Vagina (tissue), 2 donors: ENCODE measurements at regions not wholly inside any gene's neighbourhood (a gene's known extent, or its start where the extent isn't known, plus 50 kb on each side); places are given as distances from the start of the nearest gene placed in this dataset.
A peak's percentile ranks its signal among the peaks of the same experiment; 100 is the strongest.

Experiments used
- DNase-seq, 2 donors: peaks; one replicate each; pipeline ENCODE4 v3.0.0-alpha.2; 2017; ENCODE audit errors: extremely low spot score in 2 of 2
- H3K27ac ChIP-seq: fragments of 200-600 bp; sonication (generic); one replicate; pipeline ENCODE4 v1.5.1; 2019
- H3K27me3 ChIP-seq: fragments of 200-600 bp; sonication (generic); one replicate; pipeline ENCODE4 v1.5.1; 2019
- H3K36me3 ChIP-seq, 2 donors: fragments of 200-600 bp; sonication (generic); one replicate each; pipeline ENCODE4 v1.5.1; 2017 to 2019
- H3K4me1 ChIP-seq: fragments of 200-600 bp; sonication (generic); one replicate; pipeline ENCODE4 v1.5.1; 2019
- H3K4me3 ChIP-seq, 2 donors: fragments of 200-600 bp; sonication (generic); 1 replicate in 1 of 2; 2 replicates in 1 of 2; pipeline ENCODE4 v1.5.1; 2016 to 2019
- H3K9me3 ChIP-seq: fragments of 200-600 bp; sonication (generic); one replicate; pipeline ENCODE4 v1.5.1; 2019
- POLR2A ChIP-seq, 2 donors: fragments of 450-650 bp; IDR thresholded peaks; one replicate each; pipeline ENCODE4 v1.6.1; 2017; ENCODE audit warnings: antibody characterized with exemption in 2 of 2, mild to moderate bottlenecking in 2 of 2, moderate library complexity in 2 of 2
- POLR2AphosphoS5 ChIP-seq, 2 donors: sonication (generic); formaldehyde crosslinking; IDR thresholded peaks; one replicate each; pipeline ENCODE4 v1.9.0; 2017; ENCODE audit warnings: antibody characterized with exemption in 2 of 2, mild to moderate bottlenecking in 2 of 2, low read depth in 1 of 2; ENCODE audit not compliant: insufficient read depth in 1 of 2
- intact Hi-C: fragments of 100-400 bp; cut with DNase I; formaldehyde crosslinking; loops from one replicate; pipeline ENCODE4 v1.15.1; 2023
- TF ChIP-seq, protein P1 (sequence below), 3 experiments: fragments of 450-650 bp in 2 of 3; fragments of 200-600 bp in 1 of 3; sonication (generic) in 1 of 3; IDR thresholded peaks; one replicate each; pipeline ENCODE4 v1.5.1; 2017 to 2019; ENCODE audit warnings: antibody characterized with exemption in 3 of 3, mild to moderate bottlenecking in 2 of 3, moderate library complexity in 2 of 3

DNA sequence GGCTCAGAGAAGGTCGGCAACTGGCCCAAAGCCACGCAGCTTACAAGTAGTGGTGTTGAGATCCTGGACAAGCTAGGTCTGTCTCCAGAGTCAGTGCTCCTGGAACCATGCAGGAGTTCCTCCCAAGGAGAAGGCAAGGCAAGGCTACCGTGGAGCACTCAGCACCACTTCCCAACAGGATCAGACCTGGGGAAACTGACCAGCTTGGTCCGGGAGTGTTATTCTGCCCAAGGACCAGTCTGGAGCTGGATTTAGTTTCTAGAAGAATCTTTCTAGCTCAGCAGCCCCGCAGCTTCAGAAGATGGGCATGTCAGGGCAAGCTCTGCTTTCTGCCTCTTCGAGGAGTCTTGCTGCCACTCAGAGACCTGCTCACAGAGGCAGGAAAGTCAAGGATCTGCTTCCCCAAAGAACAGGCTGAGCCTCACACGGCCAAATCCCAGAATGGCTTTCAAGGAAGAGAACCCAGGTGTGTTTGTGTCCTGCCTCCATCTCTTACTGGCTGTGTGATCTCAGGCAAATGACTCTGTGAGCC is 302.8 kb downstream of the MATN1 start:
- DNase-seq = peak; percentile 67 to 87
- Histone ChIP-seq H3K27me3 (no peaks in the 10 kb centered on the region), H3K27ac (no peak overlapping the region), H3K4me3 (no peak overlapping the region), H3K4me1 (no peaks in the 10 kb centered on the region), H3K9me3 (no peaks in the 10 kb centered on the region), H3K36me3 (no peaks in the 10 kb centered on the region)
- TF ChIP-seq POLR2AphosphoS5 (IDR thresholded peaks at IDR 0.05; ENCODE audit: insufficient read depth in 1 of 2, low read depth in 1 of 2) = no peak
- TF ChIP-seq, protein P1, sequence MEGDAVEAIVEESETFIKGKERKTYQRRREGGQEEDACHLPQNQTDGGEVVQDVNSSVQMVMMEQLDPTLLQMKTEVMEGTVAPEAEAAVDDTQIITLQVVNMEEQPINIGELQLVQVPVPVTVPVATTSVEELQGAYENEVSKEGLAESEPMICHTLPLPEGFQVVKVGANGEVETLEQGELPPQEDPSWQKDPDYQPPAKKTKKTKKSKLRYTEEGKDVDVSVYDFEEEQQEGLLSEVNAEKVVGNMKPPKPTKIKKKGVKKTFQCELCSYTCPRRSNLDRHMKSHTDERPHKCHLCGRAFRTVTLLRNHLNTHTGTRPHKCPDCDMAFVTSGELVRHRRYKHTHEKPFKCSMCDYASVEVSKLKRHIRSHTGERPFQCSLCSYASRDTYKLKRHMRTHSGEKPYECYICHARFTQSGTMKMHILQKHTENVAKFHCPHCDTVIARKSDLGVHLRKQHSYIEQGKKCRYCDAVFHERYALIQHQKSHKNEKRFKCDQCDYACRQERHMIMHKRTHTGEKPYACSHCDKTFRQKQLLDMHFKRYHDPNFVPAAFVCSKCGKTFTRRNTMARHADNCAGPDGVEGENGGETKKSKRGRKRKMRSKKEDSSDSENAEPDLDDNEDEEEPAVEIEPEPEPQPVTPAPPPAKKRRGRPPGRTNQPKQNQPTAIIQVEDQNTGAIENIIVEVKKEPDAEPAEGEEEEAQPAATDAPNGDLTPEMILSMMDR (IDR thresholded peaks at IDR 0.05) = no peak
- TF ChIP-seq POLR2A (IDR thresholded peaks at IDR 0.05) = no peak
- intact Hi-C loops = no loop called here

DNA sequence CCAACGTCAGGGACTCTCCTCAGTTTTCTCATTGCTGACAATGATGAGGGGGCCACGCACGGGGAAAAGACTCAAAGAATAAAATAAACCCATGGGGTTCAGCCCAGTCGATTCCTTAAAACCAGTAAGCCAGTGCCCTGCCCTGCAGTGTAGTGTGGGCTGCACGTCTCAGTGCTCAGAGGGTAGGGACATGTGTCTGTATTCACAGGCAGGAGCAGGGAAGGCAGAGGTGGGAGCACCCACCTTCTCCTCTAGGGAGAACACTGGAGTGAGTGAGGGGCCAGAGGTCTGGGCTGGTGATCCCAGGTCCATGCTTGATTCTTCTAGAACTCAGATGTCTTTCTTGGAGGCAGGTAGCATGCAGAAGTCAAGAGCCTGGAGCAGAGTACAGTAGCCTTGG is 303.6 kb downstream of the MATN1 start:
- Histone ChIP-seq H3K27ac (no peak overlapping the region), H3K4me3 (no peak overlapping the region), H3K27me3 (no peaks in the 10 kb centered on the region), H3K9me3 (no peaks in the 10 kb centered on the region), H3K4me1 (no peaks in the 10 kb centered on the region), H3K36me3 (no peaks in the 10 kb centered on the region)
- intact Hi-C loops = no loop called here
- TF ChIP-seq POLR2A (IDR thresholded peaks at IDR 0.05) = no peak
- TF ChIP-seq, protein P1 (IDR thresholded peaks at IDR 0.05) = no peak
- peak; percentile 56 to 81 for DNase-seq

DNA sequence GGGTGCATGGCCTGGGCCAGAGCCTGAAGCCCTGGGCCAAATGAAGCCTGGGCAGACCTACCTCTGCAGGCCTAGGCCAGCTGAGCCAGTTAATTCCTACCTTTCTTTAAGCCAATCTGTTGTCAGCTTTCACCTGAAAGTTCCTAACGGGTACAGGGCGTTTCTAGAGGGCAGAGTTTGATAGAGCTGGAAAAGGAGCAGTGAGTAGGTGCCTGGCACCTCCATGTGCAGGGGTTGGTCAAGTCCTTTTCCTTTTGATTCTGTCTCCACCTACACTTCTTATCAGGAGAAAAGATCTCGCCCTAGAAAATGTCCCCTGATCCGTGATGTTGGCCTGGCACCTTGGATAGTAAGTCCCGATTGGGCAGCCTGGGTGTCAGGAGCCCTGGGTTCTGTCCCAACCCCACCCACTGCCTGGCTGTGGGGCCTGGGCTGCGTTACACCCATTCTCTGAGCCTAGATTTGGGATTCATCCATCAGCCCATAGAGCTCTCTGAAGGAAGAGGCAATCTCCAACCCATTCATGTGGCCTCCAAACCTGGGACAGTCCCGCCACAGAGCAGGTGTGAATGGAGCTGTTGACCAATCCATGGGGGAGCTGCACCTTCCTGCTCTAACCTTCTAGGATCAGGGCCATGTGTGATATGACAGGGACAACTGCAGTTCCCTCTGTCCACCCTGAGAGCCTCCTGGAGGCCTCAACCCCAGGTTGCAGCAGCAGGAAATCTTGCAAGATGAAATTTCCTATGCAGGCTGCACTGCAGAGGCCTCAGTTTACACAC is 304.3 kb downstream of the MATN1 start:
- no peak overlapping the region for H3K27ac ChIP-seq
- no peaks in the 10 kb centered on the region for H3K9me3 ChIP-seq
- no peaks in the 10 kb centered on the region for H3K36me3 ChIP-seq
- intact Hi-C loops = no loop called here
- H3K4me3 ChIP-seq = no peak overlapping the region
- no peaks in the 10 kb centered on the region for H3K4me1 ChIP-seq
- TF ChIP-seq POLR2AphosphoS5 (IDR thresholded peaks at IDR 0.05; ENCODE audit: insufficient read depth in 1 of 2, low read depth in 1 of 2) = no peak
- TF ChIP-seq, protein P1 (IDR thresholded peaks at IDR 0.05) = no peak
- TF ChIP-seq POLR2A (IDR thresholded peaks at IDR 0.05) = no peak
- DNase-seq = peak; percentile 74 to 87
- H3K27me3 ChIP-seq = no peaks in the 10 kb centered on the region

DNA sequence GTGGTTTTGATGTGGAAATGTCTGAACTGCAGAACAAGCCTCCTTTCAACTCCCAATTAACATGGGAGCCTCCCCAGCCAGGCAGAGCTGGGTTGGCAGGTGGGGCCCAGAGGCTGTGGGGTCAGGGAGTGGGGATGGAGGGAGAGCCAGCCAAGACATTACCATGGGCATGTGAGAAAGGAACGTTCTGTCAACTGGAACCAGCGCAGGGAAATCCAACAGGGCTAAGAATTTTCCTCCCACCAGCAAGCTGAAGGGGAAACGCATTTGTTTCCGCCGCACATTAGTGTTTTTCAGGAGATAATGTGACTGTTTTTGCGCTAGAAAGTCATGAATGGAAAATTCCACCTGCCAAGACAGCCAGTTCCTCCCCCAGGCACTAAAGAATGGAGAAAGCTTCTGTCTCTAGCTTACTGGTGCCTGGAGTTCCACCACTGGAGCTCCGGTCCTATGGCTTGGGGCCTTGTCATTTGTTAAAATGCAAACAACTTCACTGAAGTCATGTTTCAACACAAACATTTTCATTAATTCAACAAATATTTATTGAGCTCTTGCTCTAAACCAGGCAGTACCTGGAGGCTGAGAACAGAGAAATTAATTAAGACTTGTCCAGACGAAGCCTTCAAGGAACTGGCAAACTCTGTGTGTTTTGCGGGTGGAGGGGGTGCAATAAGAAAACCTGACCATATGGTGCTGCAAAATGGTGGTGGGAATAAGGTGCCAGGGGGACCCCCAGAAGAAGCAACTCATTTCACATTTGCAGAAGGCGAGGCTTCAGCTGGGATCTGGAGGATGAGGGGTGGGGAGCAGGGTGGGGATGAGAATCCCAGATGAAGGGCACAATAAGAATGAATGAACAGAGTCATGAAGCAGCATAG is 305.1 kb downstream of the MATN1 start:
- Histone ChIP-seq H3K9me3 (no peaks in the 10 kb centered on the region), H3K36me3 (no peaks in the 10 kb centered on the region), H3K4me1 (no peaks in the 10 kb centered on the region), H3K4me3 (no peak overlapping the region), H3K27me3 (no peaks in the 10 kb centered on the region), H3K27ac (no peak overlapping the region)
- TF ChIP-seq POLR2AphosphoS5 (IDR thresholded peaks at IDR 0.05; ENCODE audit: insufficient read depth in 1 of 2, low read depth in 1 of 2) (no peak), POLR2A (IDR thresholded peaks at IDR 0.05) (no peak)
- TF ChIP-seq, protein P1 (IDR thresholded peaks at IDR 0.05) = no peak
- intact Hi-C loops = no loop called here
- peak; percentile 64 to 91 for DNase-seq
